ENCODE measurements at regions not wholly inside any gene's neighbourhood (a gene's known extent, or its start where the extent isn't known, plus 50 kb on each side); places are given as distances from the start of the nearest gene placed in this dataset.
"Not testable (repeated sequence)": the region's sequence is repeated elsewhere in the genome, so short reads cannot be mapped to it uniquely, and the experiment has no call there.

- H3K4me1 Mint-ChIP-seq = no peaks in the 10 kb centered on the region
- ATAC-seq (replicated peaks; ENCODE audit: extremely low read depth, poor library complexity, severe bottlenecking) = no peak
- H3K4me3 Mint-ChIP-seq = no peak overlapping the region
- H3K27me3 Mint-ChIP-seq = no peaks in the 10 kb centered on the region
- H3K27ac Mint-ChIP-seq (ENCODE audit: low read depth) = no peak overlapping the region
- no peaks in the 10 kb centered on the region for H3K36me3 Mint-ChIP-seq (ENCODE audit: insufficient read depth)
- H3K9me3 Mint-ChIP-seq = peaks cover 10% of the 10 kb centered on the region
- no peak for DNase-seq (ENCODE audit: low spot score in 2 of 2)
Measured at GRCh38 chr12:74119811-74120362, 417.7 kb upstream of the ATXN7L3B start.

- no peak for DNase-seq (ENCODE audit: low spot score in 2 of 2)
- no peak overlapping the region for H3K27ac Mint-ChIP-seq (ENCODE audit: low read depth)
- H3K9me3 Mint-ChIP-seq = peaks cover 6% of the 10 kb centered on the region
- H3K4me1 Mint-ChIP-seq = no peaks in the 10 kb centered on the region
- no peaks in the 10 kb centered on the region for H3K36me3 Mint-ChIP-seq (ENCODE audit: insufficient read depth)
- no peaks in the 10 kb centered on the region for H3K27me3 Mint-ChIP-seq
- ATAC-seq (replicated peaks; ENCODE audit: extremely low read depth, poor library complexity, severe bottlenecking) = no peak
- H3K4me3 Mint-ChIP-seq = no peak overlapping the region
Measured at GRCh38 chr12:74120644-74121043, 417.0 kb upstream of the ATXN7L3B start.

GRCh38 chr12:74129702-74130101 lies 407.9 kb upstream of the ATXN7L3B start:
- H3K4me1 Mint-ChIP-seq = no peaks in the 10 kb centered on the region
- no peak for DNase-seq (ENCODE audit: low spot score in 2 of 2)
- H3K4me3 Mint-ChIP-seq = no peak overlapping the region
- ATAC-seq (replicated peaks; ENCODE audit: extremely low read depth, poor library complexity, severe bottlenecking) = no peak
- no peaks in the 10 kb centered on the region for H3K36me3 Mint-ChIP-seq (ENCODE audit: insufficient read depth)
- no peaks in the 10 kb centered on the region for H3K27me3 Mint-ChIP-seq
- peaks cover 16% of the 10 kb centered on the region for H3K9me3 Mint-ChIP-seq
- H3K27ac Mint-ChIP-seq (ENCODE audit: low read depth) = no peak overlapping the region

GRCh38 chr12:74144396-74144795 lies 393.2 kb upstream of the ATXN7L3B start:
- Mint-ChIP-seq H3K27me3 (no peaks in the 10 kb centered on the region), H3K36me3 (ENCODE audit: insufficient read depth) (no peaks in the 10 kb centered on the region), H3K27ac (ENCODE audit: low read depth) (no peak overlapping the region), H3K4me1 (no peaks in the 10 kb centered on the region), H3K4me3 (no peak overlapping the region), H3K9me3 (no peaks in the 10 kb centered on the region)
- ATAC-seq (replicated peaks; ENCODE audit: extremely low read depth, poor library complexity, severe bottlenecking) (no peak), DNase-seq (ENCODE audit: low spot score in 2 of 2) (no peak)

GRCh38 chr12:74145328-74145727 lies 392.3 kb upstream of the ATXN7L3B start:
- no peaks in the 10 kb centered on the region for H3K4me1 Mint-ChIP-seq
- no peak for ATAC-seq (replicated peaks; ENCODE audit: extremely low read depth, poor library complexity, severe bottlenecking)
- H3K4me3 Mint-ChIP-seq = no peak overlapping the region
- H3K9me3 Mint-ChIP-seq = no peaks in the 10 kb centered on the region
- no peak for DNase-seq (ENCODE audit: low spot score in 2 of 2)
- no peak overlapping the region for H3K27ac Mint-ChIP-seq (ENCODE audit: low read depth)
- H3K36me3 Mint-ChIP-seq (ENCODE audit: insufficient read depth) = no peaks in the 10 kb centered on the region
- H3K27me3 Mint-ChIP-seq = no peaks in the 10 kb centered on the region

- no peak for DNase-seq (ENCODE audit: low spot score in 2 of 2)
- H3K4me3 Mint-ChIP-seq = no peak overlapping the region
- no peaks in the 10 kb centered on the region for H3K4me1 Mint-ChIP-seq
- ATAC-seq (replicated peaks; ENCODE audit: extremely low read depth, poor library complexity, severe bottlenecking) = no peak
- H3K36me3 Mint-ChIP-seq (ENCODE audit: insufficient read depth) = no peaks in the 10 kb centered on the region
- no peaks in the 10 kb centered on the region for H3K27me3 Mint-ChIP-seq
- no peak overlapping the region for H3K27ac Mint-ChIP-seq (ENCODE audit: low read depth)
- H3K9me3 Mint-ChIP-seq = no peaks in the 10 kb centered on the region
Measured at GRCh38 chr12:74148849-74149248, 388.8 kb upstream of the ATXN7L3B start.

GRCh38 chr12:74152370-74152769 lies 385.3 kb upstream of the ATXN7L3B start:
- no peaks in the 10 kb centered on the region for H3K27me3 Mint-ChIP-seq

GRCh38 chr12:74166096-74166495 lies 371.5 kb upstream of the ATXN7L3B start:
- H3K4me3 Mint-ChIP-seq = no peak overlapping the region
- no peak overlapping the region for H3K27ac Mint-ChIP-seq (ENCODE audit: low read depth)
- no peak for DNase-seq (ENCODE audit: low spot score in 2 of 2)
- no peaks in the 10 kb centered on the region for H3K36me3 Mint-ChIP-seq (ENCODE audit: insufficient read depth)
- ATAC-seq (replicated peaks; ENCODE audit: extremely low read depth, poor library complexity, severe bottlenecking) = no peak
- H3K4me1 Mint-ChIP-seq = no peaks in the 10 kb centered on the region
- H3K9me3 Mint-ChIP-seq = no peaks in the 10 kb centered on the region
- no peaks in the 10 kb centered on the region for H3K27me3 Mint-ChIP-seq

More at GRCh38 chr12:74152370-74152769, 385.3 kb upstream of the ATXN7L3B start:
- no peak for ATAC-seq (replicated peaks; ENCODE audit: extremely low read depth, poor library complexity, severe bottlenecking)
- no peak overlapping the region for H3K27ac Mint-ChIP-seq (ENCODE audit: low read depth)
- no peaks in the 10 kb centered on the region for H3K4me1 Mint-ChIP-seq
- H3K9me3 Mint-ChIP-seq = no peaks in the 10 kb centered on the region
- no peak overlapping the region for H3K4me3 Mint-ChIP-seq
- no peak for DNase-seq (ENCODE audit: low spot score in 2 of 2)
- no peaks in the 10 kb centered on the region for H3K36me3 Mint-ChIP-seq (ENCODE audit: insufficient read depth)

GRCh38 chr12:74169607-74170006 lies 368.0 kb upstream of the ATXN7L3B start:
- Mint-ChIP-seq H3K9me3 (peaks cover 3% of the 10 kb centered on the region), H3K4me1 (no peaks in the 10 kb centered on the region), H3K36me3 (ENCODE audit: insufficient read depth) (no peaks in the 10 kb centered on the region), H3K27ac (ENCODE audit: low read depth) (no peak overlapping the region), H3K4me3 (no peak overlapping the region), H3K27me3 (no peaks in the 10 kb centered on the region)
- DNase-seq (ENCODE audit: low spot score in 2 of 2) (no peak), ATAC-seq (replicated peaks; ENCODE audit: extremely low read depth, poor library complexity, severe bottlenecking) (no peak)

- Mint-ChIP-seq H3K27ac (ENCODE audit: low read depth) (no peak overlapping the region), H3K4me1 (no peaks in the 10 kb centered on the region), H3K9me3 (peaks cover 6% of the 10 kb centered on the region), H3K27me3 (no peaks in the 10 kb centered on the region), H3K36me3 (ENCODE audit: insufficient read depth) (no peaks in the 10 kb centered on the region), H3K4me3 (no peak overlapping the region)
- ATAC-seq (replicated peaks; ENCODE audit: extremely low read depth, poor library complexity, severe bottlenecking) (no peak), DNase-seq (ENCODE audit: low spot score in 2 of 2) (no peak)
Measured at GRCh38 chr12:74170645-74171477, 366.8 kb upstream of the ATXN7L3B start.

GRCh38 chr12:74171478-74171909 lies 366.1 kb upstream of the ATXN7L3B start:
- ATAC-seq (replicated peaks; ENCODE audit: extremely low read depth, poor library complexity, severe bottlenecking) = no peak
- DNase-seq (ENCODE audit: low spot score in 2 of 2) = no peak
- Mint-ChIP-seq H3K27ac (ENCODE audit: low read depth) (no peak overlapping the region), H3K27me3 (no peaks in the 10 kb centered on the region), H3K4me1 (no peaks in the 10 kb centered on the region), H3K36me3 (ENCODE audit: insufficient read depth) (no peaks in the 10 kb centered on the region), H3K4me3 (no peak overlapping the region), H3K9me3 (peaks cover 6% of the 10 kb centered on the region)

GRCh38 chr12:74174961-74175360 lies 362.7 kb upstream of the ATXN7L3B start:
- peaks cover 17% of the 10 kb centered on the region for H3K9me3 Mint-ChIP-seq
- DNase-seq (ENCODE audit: low spot score in 2 of 2); H3K36me3 Mint-ChIP-seq (ENCODE audit: insufficient read depth); H3K27me3 Mint-ChIP-seq; H3K4me3 Mint-ChIP-seq; ATAC-seq (replicated peaks; ENCODE audit: extremely low read depth, poor library complexity, severe bottlenecking); H3K4me1 Mint-ChIP-seq; H3K27ac Mint-ChIP-seq (ENCODE audit: low read depth): not testable (repeated sequence)

GRCh38 chr12:74185360-74185759 lies 352.3 kb upstream of the ATXN7L3B start:
- ATAC-seq (replicated peaks; ENCODE audit: extremely low read depth, poor library complexity, severe bottlenecking) = no peak
- Mint-ChIP-seq H3K4me1 (no peaks in the 10 kb centered on the region), H3K27me3 (no peaks in the 10 kb centered on the region), H3K4me3 (no peak overlapping the region), H3K9me3 (no peaks in the 10 kb centered on the region), H3K36me3 (ENCODE audit: insufficient read depth) (no peaks in the 10 kb centered on the region), H3K27ac (ENCODE audit: low read depth) (no peak overlapping the region)
- DNase-seq (ENCODE audit: low spot score in 2 of 2) = no peak

Data from central memory CD8-positive, alpha-beta T cell (primary cell).